Fibroblast of lung (primary cell): ENCODE measurements at regions not wholly inside any gene's neighbourhood (a gene's known extent, or its start where the extent isn't known, plus 50 kb on each side); places are given as distances from the start of the nearest gene placed in this dataset.

Experiments used
- DNase-seq, 2 donors: peaks; one replicate each; pipeline versions ENCODE4 v3.0.0 to v3.0.0-alpha.2; 2010; ENCODE audit warnings: low read depth in 2 of 2
- H2AFZ ChIP-seq: 2 replicates; pipeline ENCODE4 v1.5.1; 2012; ENCODE audit warnings: low read length, control low read depth, inconsistent platforms
- H3K27ac ChIP-seq: 2 replicates; pipeline ENCODE4 v1.5.1; 2011; ENCODE audit warnings: low read length, control low read depth; ENCODE audit not compliant: insufficient read depth
- H3K27me3 ChIP-seq: 2 replicates; pipeline ENCODE4 v1.5.1; 2011; ENCODE audit warnings: mild to moderate bottlenecking, low read length; ENCODE audit not compliant: control insufficient read depth, insufficient read depth
- H3K36me3 ChIP-seq: 2 replicates; pipeline ENCODE4 v1.5.1; 2011; ENCODE audit warnings: low read length; ENCODE audit not compliant: control insufficient read depth, insufficient read depth
- H3K4me1 ChIP-seq: 2 replicates; pipeline ENCODE4 v1.5.1; 2011; ENCODE audit warnings: low read length; ENCODE audit not compliant: control insufficient read depth, insufficient read depth; ENCODE audit errors: extremely low read depth
- H3K4me2 ChIP-seq: 2 replicates; pipeline ENCODE4 v1.5.1; 2011; ENCODE audit warnings: low read length, control low read depth; ENCODE audit not compliant: insufficient read depth; ENCODE audit errors: extremely low read depth
- H3K4me3 ChIP-seq, 4 experiments: fragments of 200-600 bp in 1 of 4; sonication (generic) in 1 of 4; replicated peaks in 1 of 4; 2 replicates each; pipeline ENCODE4 v1.5.1; 2011 to 2016; ENCODE audit warnings: low read length in 4 of 4, low read depth in 3 of 4, mild to moderate bottlenecking in 3 of 4, control low read depth in 2 of 4, inconsistent platforms in 1 of 4, mixed read lengths in 1 of 4; ENCODE audit not compliant: insufficient read depth in 1 of 4; ENCODE audit errors: control extremely low read depth in 1 of 4
- H3K79me2 ChIP-seq: 2 replicates; pipeline ENCODE4 v1.5.1; 2012; ENCODE audit warnings: mild to moderate bottlenecking, low read length, inconsistent platforms; ENCODE audit not compliant: control insufficient read depth, insufficient read depth
- H3K9ac ChIP-seq: 2 replicates; pipeline ENCODE4 v1.5.1; 2011; ENCODE audit warnings: mild to moderate bottlenecking, low read length, control low read depth; ENCODE audit not compliant: insufficient read depth
- H3K9me3 ChIP-seq: 2 replicates; pipeline ENCODE4 v1.5.1; 2012; ENCODE audit warnings: low read depth, low read length; ENCODE audit not compliant: control insufficient read depth, insufficient read depth
- H4K20me1 ChIP-seq: 2 replicates; pipeline ENCODE4 v1.5.1; 2011; ENCODE audit warnings: low read length; ENCODE audit not compliant: control insufficient read depth, insufficient read depth; ENCODE audit errors: extremely low read depth
- CTCF ChIP-seq, 2 donors: IDR thresholded peaks in 1 of 2; conservative IDR thresholded peaks in 1 of 2; 1 replicate in 1 of 2; 2 replicates in 1 of 2; pipeline ENCODE4 v1.5.1; 2011 to 2012; ENCODE audit warnings: low read length in 2 of 2, control low read depth in 1 of 2, inconsistent platforms in 1 of 2, low read depth in 1 of 2, mild to moderate bottlenecking in 1 of 2
- EZH2 ChIP-seq: IDR thresholded peaks from 2 replicates; pipeline ENCODE4 v1.5.1; 2012; ENCODE audit warnings: low read length, control low read depth, mild to moderate bottlenecking; ENCODE audit errors: missing control alignments

- Histone ChIP-seq H3K9ac (no peak overlapping the region), H4K20me1 (no peaks in the 10 kb centered on the region), H3K27ac (no peak overlapping the region), H3K27me3 (no peaks in the 10 kb centered on the region), H3K4me1 (no peaks in the 10 kb centered on the region), H3K4me2 (no peak overlapping the region), H3K36me3 (no peaks in the 10 kb centered on the region), H3K4me3 (no peak overlapping the region), H3K79me2 (no peaks in the 10 kb centered on the region), H2AFZ (no peak overlapping the region), H3K9me3 (no peaks in the 10 kb centered on the region)
- peak in 1 of 2 donors; percentile 60 for DNase-seq
- TF ChIP-seq CTCF (conservative IDR thresholded peaks at IDR 0.05 in 1 of 2, IDR thresholded peaks at IDR 0.05 in 1 of 2; ENCODE audit: low read depth in 1 of 2, low read length in 2 of 2) = no peak
- TF ChIP-seq EZH2 = no peak
Measured at GRCh38 chr16:85334718-85335583, 222.7 kb upstream of the CIBAR2 start.

- H3K27ac ChIP-seq = no peak overlapping the region
- no peak overlapping the region for H3K4me2 ChIP-seq
- H3K4me3 ChIP-seq = no peak overlapping the region
- no peak overlapping the region for H2AFZ ChIP-seq
- TF ChIP-seq EZH2 (no peak), CTCF (conservative IDR thresholded peaks at IDR 0.05 in 1 of 2, IDR thresholded peaks at IDR 0.05 in 1 of 2; ENCODE audit: low read depth in 1 of 2, low read length in 2 of 2) (no peak)
- no peaks in the 10 kb centered on the region for H3K79me2 ChIP-seq
- no peaks in the 10 kb centered on the region for H3K4me1 ChIP-seq
- no peaks in the 10 kb centered on the region for H3K27me3 ChIP-seq
- H3K36me3 ChIP-seq = no peaks in the 10 kb centered on the region
- no peaks in the 10 kb centered on the region for H3K9me3 ChIP-seq
- DNase-seq = peak; percentile 42 to 49
- no peaks in the 10 kb centered on the region for H4K20me1 ChIP-seq
- H3K9ac ChIP-seq = no peak overlapping the region
Measured at GRCh38 chr16:85335584-85336491, 223.6 kb upstream of the CIBAR2 start.

GRCh38 chr16:85337910-85338637, 225.8 kb upstream of the CIBAR2 start:
- Histone ChIP-seq H3K4me2 (no peak overlapping the region), H4K20me1 (no peaks in the 10 kb centered on the region), H3K27me3 (no peaks in the 10 kb centered on the region), H3K36me3 (no peaks in the 10 kb centered on the region), H3K4me3 (no peak overlapping the region), H2AFZ (no peak overlapping the region), H3K27ac (no peak overlapping the region), H3K4me1 (no peaks in the 10 kb centered on the region), H3K9me3 (no peaks in the 10 kb centered on the region), H3K9ac (no peak overlapping the region), H3K79me2 (no peaks in the 10 kb centered on the region)
- no peak for DNase-seq
- TF ChIP-seq EZH2 (no peak), CTCF (conservative IDR thresholded peaks at IDR 0.05 in 1 of 2, IDR thresholded peaks at IDR 0.05 in 1 of 2; ENCODE audit: low read depth in 1 of 2, low read length in 2 of 2) (no peak)
